ENCODE measurements at regions not wholly inside any gene's neighbourhood (a gene's known extent, or its start where the extent isn't known, plus 50 kb on each side); places are given as distances from the start of the nearest gene placed in this dataset.
"Not testable (repeated sequence)": the region's sequence is repeated elsewhere in the genome, so short reads cannot be mapped to it uniquely, and the experiment has no call there.

GRCh38 chr5:57880216-57880615, 397.6 kb upstream of the ACTBL2 start:
- 28 to 60% methylated on average over 2 of the region's 2 CpGs for WGBS, 2 donors
- intact Hi-C loops (cut with DNase I; ENCODE audit: low total_unique reads) = no loop called here
- H3K4me3 ChIP-seq (ENCODE audit: low read depth, poor library complexity, severe bottlenecking) = no peak overlapping the region
- TF ChIP-seq POLR2A (IDR thresholded peaks at IDR 0.05) (no peak), CTCF (IDR thresholded peaks at IDR 0.05) (no peak)
- DNase-seq (ENCODE audit: low spot score in 2 of 2) = no peak

GRCh38 chr5:57878301-57878722, 395.7 kb upstream of the ACTBL2 start:
- H3K4me3 ChIP-seq (ENCODE audit: low read depth, poor library complexity, severe bottlenecking) = no peak overlapping the region
- 72 to 74% methylated on average over 4 of the region's 4 CpGs for WGBS, 2 donors
- intact Hi-C loops (cut with DNase I; ENCODE audit: low total_unique reads) = no loop called here
- DNase-seq (ENCODE audit: low spot score in 2 of 2) = no peak
- TF ChIP-seq POLR2A (IDR thresholded peaks at IDR 0.05) = no peak
- TF ChIP-seq CTCF (IDR thresholded peaks at IDR 0.05) = no peak

GRCh38 chr5:57871496-57871895, 388.9 kb upstream of the ACTBL2 start:
- no peak for DNase-seq (ENCODE audit: low spot score in 2 of 2)
- H3K4me3 ChIP-seq (ENCODE audit: low read depth, poor library complexity, severe bottlenecking) = no peak overlapping the region
- intact Hi-C loops (cut with DNase I; ENCODE audit: low total_unique reads) = no loop called here
- TF ChIP-seq CTCF (IDR thresholded peaks at IDR 0.05) (no peak), POLR2A (IDR thresholded peaks at IDR 0.05) (no peak)
- 83 to 90% methylated on average over 1 of the region's 1 CpG for WGBS, 2 donors

GRCh38 chr5:57870267-57870666, 387.7 kb upstream of the ACTBL2 start:
- H3K4me3 ChIP-seq (ENCODE audit: low read depth, poor library complexity, severe bottlenecking); intact Hi-C loops (cut with DNase I; ENCODE audit: low total_unique reads); DNase-seq (ENCODE audit: low spot score in 2 of 2): not testable (repeated sequence)
- WGBS, 2 donors = 94 to 95% methylated on average over 13 to 14 of the region's 14 CpGs

- TF ChIP-seq CTCF (IDR thresholded peaks at IDR 0.05) (no peak), POLR2A (IDR thresholded peaks at IDR 0.05) (no peak)
- no peak for DNase-seq (ENCODE audit: low spot score in 2 of 2)
- H3K4me3 ChIP-seq (ENCODE audit: low read depth, poor library complexity, severe bottlenecking) = no peak overlapping the region
- WGBS, 2 donors = 70 to 72% methylated on average over 2 of the region's 2 CpGs
- intact Hi-C loops (cut with DNase I; ENCODE audit: low total_unique reads) = no loop called here
These were observed 381.1 kb upstream of the ACTBL2 start for GRCh38 chr5:57863661-57864060.

- no peak for DNase-seq (ENCODE audit: low spot score in 2 of 2)
- no peak overlapping the region for H3K4me3 ChIP-seq (ENCODE audit: low read depth, poor library complexity, severe bottlenecking)
- intact Hi-C loops (cut with DNase I; ENCODE audit: low total_unique reads) = no loop called here
- no peak for TF ChIP-seq CTCF (IDR thresholded peaks at IDR 0.05)
- no peak for TF ChIP-seq POLR2A (IDR thresholded peaks at IDR 0.05)
- 37% methylated on average over 4 of the region's 4 CpGs for WGBS, 2 donors
These were observed 380.3 kb upstream of the ACTBL2 start for GRCh38 chr5:57862942-57863341.

All from lower leg skin (tissue), 4 donors.